ENCODE measurements at regions not wholly inside any gene's neighbourhood (a gene's known extent, or its start where the extent isn't known, plus 50 kb on each side); places are given as distances from the start of the nearest gene placed in this dataset.

GRCh38 chr6:168170841-168171601 lies 92.0 kb upstream of the FRMD1 start:
- no peak for TF ChIP-seq POLR2A (IDR thresholded peaks at IDR 0.05; ENCODE audit: low read depth, low read length)
- TF ChIP-seq, protein P1, sequence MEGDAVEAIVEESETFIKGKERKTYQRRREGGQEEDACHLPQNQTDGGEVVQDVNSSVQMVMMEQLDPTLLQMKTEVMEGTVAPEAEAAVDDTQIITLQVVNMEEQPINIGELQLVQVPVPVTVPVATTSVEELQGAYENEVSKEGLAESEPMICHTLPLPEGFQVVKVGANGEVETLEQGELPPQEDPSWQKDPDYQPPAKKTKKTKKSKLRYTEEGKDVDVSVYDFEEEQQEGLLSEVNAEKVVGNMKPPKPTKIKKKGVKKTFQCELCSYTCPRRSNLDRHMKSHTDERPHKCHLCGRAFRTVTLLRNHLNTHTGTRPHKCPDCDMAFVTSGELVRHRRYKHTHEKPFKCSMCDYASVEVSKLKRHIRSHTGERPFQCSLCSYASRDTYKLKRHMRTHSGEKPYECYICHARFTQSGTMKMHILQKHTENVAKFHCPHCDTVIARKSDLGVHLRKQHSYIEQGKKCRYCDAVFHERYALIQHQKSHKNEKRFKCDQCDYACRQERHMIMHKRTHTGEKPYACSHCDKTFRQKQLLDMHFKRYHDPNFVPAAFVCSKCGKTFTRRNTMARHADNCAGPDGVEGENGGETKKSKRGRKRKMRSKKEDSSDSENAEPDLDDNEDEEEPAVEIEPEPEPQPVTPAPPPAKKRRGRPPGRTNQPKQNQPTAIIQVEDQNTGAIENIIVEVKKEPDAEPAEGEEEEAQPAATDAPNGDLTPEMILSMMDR (conservative IDR thresholded peaks at IDR 0.05; ENCODE audit: low read depth, low read length), result no peak
- no peak for TF ChIP-seq MAFK (IDR thresholded peaks at IDR 0.05; ENCODE audit: low read depth, low read length)
- no peak for TF ChIP-seq RAD21 (IDR thresholded peaks at IDR 0.05; ENCODE audit: low read length)
- no peak for TF ChIP-seq CEBPB (IDR thresholded peaks at IDR 0.05; ENCODE audit: low read depth, low read length)

Measured in IMR-90 (cell line).